HL-60 (cell line): ENCODE measurements at regions not wholly inside any gene's neighbourhood (a gene's known extent, or its start where the extent isn't known, plus 50 kb on each side); places are given as distances from the start of the nearest gene placed in this dataset.

Experiments
- GABPA ChIP-seq: IDR thresholded peaks from 2 replicates; pipeline ENCODE4 v1.6.1; 2012; ENCODE audit warnings: low read depth
- TF ChIP-seq, protein P1 (sequence below): IDR thresholded peaks from one replicate; pipeline ENCODE4 v1.5.1; 2011; ENCODE audit warnings: low read length, control low read depth, inconsistent platforms; ENCODE audit not compliant: insufficient read depth

DNA sequence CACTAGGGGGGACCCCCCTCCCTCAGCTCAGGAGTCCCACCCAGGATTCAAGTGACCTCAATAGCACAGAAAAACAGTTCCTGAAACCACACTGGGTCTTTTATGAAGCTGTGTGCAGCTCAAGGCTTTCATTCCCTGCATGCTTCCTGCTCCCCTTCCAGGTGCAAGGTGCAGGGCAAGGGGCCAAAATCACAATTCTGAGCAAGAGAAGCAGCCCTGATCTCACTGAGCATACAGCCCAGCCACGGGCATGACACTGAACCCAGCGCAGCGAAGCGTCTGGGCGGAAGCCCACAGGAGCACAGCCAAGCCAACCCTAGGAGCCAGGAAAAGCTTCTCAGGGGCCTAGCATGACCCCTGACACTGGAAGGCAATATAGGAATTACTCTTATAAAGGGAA is 62.9 kb downstream of the IRX2 start:
- TF ChIP-seq, protein P1, sequence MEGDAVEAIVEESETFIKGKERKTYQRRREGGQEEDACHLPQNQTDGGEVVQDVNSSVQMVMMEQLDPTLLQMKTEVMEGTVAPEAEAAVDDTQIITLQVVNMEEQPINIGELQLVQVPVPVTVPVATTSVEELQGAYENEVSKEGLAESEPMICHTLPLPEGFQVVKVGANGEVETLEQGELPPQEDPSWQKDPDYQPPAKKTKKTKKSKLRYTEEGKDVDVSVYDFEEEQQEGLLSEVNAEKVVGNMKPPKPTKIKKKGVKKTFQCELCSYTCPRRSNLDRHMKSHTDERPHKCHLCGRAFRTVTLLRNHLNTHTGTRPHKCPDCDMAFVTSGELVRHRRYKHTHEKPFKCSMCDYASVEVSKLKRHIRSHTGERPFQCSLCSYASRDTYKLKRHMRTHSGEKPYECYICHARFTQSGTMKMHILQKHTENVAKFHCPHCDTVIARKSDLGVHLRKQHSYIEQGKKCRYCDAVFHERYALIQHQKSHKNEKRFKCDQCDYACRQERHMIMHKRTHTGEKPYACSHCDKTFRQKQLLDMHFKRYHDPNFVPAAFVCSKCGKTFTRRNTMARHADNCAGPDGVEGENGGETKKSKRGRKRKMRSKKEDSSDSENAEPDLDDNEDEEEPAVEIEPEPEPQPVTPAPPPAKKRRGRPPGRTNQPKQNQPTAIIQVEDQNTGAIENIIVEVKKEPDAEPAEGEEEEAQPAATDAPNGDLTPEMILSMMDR: no peak
- no peak for TF ChIP-seq GABPA
